GM19351 (cell line): ENCODE measurements at regions not wholly inside any gene's neighbourhood (a gene's known extent, or its start where the extent isn't known, plus 50 kb on each side); places are given as distances from the start of the nearest gene placed in this dataset.

ENCODE experiments used
- ATAC-seq: cut with Tn5 transposase; IDR thresholded peaks from one replicate; pipeline ENCODE4 v1.9.1; 2021; ENCODE audit warnings: mild to moderate bottlenecking, moderate library complexity; ENCODE audit not compliant: unreplicated experiment

GRCh38 chr20:24738058-24738775 is 210.9 kb upstream of the CST7 start:
- no peak for ATAC-seq

DNA sequence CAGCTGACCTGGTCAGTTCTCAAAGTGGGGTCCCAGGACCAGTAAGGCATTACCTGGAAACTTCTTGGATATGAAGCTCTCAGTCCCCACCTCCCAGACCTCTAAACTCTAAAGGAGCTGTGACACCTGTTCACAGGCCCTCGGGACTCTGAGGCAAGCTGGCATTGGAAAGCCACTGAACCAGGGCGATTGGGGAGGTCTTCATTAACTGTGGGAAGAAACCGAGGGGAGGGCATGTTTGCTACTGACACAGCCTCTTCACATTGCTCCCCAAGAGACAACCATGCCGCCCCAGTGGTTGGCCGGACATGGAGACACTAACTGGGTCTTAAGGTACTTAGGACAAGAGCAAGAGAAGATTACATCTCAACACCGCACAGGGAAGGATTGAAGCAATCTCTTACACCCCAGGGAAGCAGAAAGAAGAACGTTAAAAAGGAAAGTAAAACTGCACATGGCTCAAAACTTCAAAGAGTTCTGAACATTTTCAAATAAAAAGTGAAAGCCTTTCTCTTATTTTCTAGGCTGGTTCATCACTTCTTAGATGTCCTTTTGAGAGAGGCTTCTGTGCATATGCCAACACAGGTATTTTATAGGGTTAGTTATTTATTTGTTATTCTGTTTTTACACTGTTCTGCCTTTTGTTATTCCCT is 210.0 kb upstream of the CST7 start:
- peak; percentile 68 for ATAC-seq

DNA sequence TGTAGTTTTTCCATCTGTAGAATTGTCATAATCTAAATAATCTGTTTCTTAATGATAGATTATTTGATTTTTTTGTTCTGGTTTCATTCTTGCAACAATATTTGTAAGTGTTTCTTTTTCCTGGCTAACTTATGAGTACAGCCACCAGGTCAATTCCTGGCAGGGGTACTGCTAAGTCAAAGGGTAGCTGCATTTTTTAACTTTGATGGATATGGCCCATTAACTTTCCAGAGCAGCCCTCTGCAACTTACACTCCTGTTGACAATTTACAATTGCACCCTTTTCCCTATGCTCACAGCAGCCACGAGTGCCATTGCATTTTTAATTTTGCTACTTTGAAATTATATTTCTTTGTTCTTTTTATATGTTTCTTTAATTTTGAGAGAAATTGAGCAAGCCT is 209.3 kb upstream of the CST7 start:
- no peak for ATAC-seq

GRCh38 chr20:24741493-24742072 is 207.5 kb upstream of the CST7 start:
- ATAC-seq: no peak

DNA sequence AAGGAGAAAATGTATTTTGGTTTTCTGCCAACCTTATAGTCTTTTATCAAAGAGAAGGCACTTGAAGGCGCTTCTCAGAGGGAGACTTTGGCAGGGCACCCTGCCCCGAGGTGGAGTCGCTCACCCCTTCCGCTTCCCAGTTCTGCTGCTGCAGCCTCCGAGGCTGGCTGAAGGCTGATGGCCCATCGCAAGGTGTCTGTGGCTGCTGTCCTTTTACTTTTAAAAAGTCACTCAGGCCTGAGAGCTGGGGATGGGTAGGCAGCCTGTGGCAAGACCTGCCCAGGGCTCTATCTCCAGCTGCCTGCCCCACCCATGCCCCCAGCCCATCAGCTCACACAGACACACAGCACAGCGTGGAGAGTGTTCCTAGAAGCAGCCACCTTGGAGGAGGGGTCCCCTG is 206.6 kb upstream of the CST7 start:
- no peak for ATAC-seq

DNA sequence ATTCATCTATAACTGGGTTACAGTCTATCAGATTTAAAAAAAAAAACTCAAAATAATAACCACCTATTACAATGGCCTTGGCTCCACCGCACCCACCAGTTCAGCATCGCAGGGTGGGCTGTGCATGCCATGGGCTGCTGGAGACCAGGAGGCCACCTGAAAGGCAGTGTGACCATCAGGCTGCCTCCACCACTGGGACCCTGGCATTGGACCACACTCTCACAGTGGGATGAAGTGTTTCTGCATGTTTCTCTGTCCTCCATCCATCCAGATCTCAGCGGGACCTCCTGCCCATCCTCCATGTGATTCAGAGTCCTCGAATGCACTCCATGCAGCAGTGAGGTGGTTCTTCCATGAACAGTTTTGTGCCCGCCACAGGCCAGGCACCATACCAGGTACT is 206.1 kb upstream of the CST7 start:
- ATAC-seq: no peak

GRCh38 chr20:24743641-24744040 is 205.4 kb upstream of the CST7 start:
- no peak for ATAC-seq

DNA sequence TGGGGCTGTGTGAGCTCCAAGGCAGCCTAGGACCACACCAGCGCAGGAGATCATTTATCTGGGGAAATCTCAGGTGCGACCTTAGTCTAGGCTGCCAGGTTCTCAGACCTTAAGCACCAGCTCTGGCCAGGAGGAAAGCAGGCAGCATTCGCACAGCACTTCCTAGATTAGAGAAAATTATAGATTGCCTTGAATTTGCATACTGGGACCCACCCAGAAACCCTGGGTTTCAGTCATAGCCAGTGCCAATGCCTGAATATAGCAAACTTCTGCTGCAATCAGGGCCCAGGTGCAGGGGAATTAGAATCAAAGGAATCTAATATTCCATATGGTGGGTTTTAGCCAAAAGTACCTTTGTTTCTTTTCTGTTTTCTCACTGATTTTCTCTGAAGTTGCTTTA is 204.3 kb upstream of the CST7 start:
- no peak for ATAC-seq

DNA sequence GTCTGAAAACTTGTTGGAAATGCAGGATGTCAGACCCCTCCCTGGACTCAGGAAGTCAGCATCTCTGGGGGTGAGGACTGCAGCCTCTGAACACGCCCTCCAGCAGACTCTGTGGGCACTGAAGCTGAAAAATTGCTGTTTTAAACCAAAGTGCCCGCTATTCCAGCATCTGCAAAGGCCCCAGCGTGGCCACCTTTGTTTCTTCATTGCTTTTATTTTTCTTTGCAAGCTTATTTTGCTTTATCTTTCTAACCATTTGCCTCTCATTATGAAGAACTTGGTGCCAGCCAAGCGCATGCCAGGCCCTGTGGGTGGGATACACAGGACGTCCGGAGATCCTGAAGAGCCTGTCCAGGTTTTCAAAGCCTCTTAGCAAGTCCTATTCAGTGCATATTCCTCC is 203.9 kb upstream of the CST7 start:
- ATAC-seq: no peak

GRCh38 chr20:24745617-24746350 is 203.3 kb upstream of the CST7 start:
- no peak for ATAC-seq

DNA sequence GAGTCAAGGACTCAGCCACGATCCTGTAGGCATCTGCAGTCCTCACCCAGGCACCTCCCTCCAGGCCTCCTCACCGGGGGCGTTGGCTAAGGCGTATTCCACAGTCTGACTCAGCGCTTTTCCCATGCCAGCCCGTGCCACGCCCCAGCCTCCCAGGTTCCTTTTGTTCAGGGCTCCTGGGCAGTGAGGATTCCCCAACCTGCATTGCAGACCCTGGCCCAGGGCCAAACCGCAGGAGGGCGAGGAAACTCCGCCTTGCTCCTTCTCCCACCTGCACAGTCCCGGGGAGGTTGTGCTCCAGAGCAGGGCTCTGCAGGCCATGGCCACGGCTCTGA is 202.8 kb upstream of the CST7 start:
- ATAC-seq: no peak

GRCh38 chr20:24747010-24747712 is 201.9 kb upstream of the CST7 start:
- no peak for ATAC-seq

DNA sequence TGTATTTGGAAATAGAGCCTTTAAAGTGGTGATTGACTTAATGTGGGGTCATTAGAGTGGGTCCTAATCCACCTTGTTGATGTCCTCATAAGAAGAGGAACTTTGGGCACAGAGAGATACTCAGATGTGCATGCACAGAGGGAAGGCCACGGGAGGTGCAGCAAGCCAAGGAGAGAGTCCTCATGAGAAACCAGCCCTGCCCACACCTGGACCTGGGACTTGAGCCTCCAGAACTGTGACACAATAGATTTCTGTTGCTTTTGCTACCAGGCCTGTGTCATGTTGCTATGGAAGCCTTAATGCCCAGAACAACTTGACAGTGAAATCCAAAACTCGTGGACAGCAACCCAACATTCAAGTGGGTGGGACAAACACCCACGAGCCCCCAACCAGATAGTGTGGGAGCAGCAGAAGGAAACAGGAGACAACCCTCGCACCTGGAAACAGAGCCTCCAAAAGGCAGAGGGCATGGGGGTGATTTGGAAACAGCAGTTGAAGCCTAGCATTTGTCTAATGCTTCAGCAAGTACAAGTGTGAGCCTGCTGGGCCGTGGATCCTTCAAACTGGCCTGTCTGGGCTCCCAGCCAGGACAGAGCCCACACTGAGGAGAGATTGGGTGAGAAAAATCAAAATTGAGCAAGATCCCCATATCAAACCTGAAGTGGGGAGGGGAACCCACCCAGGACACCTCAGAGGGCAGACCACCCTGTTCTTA is 201.0 kb upstream of the CST7 start:
- ATAC-seq: no peak

GRCh38 chr20:24751551-24751950 is 197.5 kb upstream of the CST7 start:
- ATAC-seq: no peak

DNA sequence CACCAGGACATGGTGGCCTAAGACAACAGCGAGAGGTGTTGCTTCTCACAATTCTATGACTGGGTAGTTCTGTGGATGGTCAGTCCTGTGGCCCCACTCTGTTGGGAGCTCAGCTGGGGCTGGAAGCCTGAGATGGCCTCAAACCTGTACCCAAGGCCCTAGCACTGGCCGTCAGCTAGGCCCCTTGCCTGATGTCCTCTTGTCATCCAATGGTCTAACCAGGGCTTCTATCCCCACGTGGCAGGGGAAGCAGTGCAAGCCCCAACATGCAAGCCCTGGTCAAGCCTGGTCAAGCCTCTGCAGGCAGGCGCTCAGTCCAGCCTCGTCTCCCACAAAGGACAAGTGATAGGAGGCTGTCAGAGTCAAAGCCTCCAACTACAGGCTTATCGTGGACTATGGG is 196.5 kb upstream of the CST7 start:
- no peak for ATAC-seq

DNA sequence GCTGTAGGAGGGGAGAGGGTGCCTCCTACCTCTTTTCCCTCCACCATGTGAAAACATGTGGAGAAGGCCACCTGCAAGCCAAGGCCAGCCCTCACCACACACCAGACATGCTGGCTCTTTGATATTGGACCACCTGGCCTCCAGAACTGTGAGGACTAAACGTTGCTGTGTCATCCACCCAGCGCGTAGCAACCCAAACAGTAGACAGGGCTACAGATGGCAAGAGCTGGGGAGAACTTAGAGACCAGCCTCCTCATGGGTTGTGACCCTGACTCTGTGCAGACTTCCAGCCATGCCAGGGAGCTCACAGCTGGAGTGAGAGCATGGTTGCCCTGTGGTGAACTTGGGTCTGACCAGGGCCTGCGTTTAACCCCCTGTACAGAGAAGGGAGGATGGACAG is 195.9 kb upstream of the CST7 start:
- ATAC-seq: no peak

DNA sequence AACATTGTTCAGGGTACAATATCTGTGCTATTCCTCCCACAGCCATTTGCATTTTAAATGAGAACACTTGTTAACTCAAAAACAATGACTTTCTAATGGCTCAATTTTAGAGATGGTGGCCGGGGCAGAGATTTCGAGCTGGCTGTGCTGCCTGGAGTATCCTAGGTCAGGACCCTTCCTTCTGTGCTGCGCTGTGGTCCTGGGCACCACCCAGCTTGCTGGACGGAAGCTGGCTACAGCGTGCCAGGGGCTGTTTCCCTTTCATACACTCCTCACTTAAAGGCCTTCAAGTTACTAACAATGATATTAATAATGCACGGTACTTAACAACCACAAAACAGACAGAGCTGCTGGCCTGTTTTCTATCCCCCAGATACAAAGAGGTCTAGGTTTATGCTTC is 194.4 kb upstream of the CST7 start:
- no peak for ATAC-seq

DNA sequence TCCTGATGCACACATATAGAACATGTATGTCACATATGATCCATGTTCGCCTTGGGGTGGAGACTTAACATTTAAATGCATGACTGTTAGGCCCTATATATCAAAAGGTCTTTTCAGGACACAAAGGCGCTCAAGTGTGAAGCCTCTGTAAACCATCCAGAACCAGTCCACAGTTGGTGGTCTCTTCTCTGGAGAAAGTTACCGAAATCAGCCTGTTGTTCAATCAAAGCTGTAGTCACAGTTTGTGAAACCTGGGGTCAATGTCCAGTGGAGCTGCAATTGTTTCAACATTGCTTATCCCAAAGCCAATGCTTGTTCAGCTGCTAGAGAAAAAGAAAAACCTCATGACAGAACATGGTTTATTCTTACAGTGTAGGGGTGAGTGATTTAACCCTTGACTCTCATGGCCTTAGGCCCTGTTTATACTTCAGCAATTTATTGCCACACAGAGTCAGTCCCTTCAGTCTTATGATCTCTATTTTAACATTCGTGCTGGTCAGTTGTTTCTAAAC is 193.6 kb upstream of the CST7 start:
- ATAC-seq: no peak

GRCh38 chr20:24756292-24757025 is 192.6 kb upstream of the CST7 start:
- no peak for ATAC-seq
